WI38 (cell line): ENCODE measurements at regions not wholly inside any gene's neighbourhood (a gene's known extent, or its start where the extent isn't known, plus 50 kb on each side); places are given as distances from the start of the nearest gene placed in this dataset.

Source experiments
- H3K4me3 ChIP-seq: 2 replicates; pipeline ENCODE4 v1.5.1; 2011; ENCODE audit warnings: low read depth, mild to moderate bottlenecking, control low read depth, low read length
- TF ChIP-seq, protein P1 (sequence below): IDR thresholded peaks from 2 replicates; pipeline ENCODE4 v1.5.1; 2012; ENCODE audit warnings: low read depth, mild to moderate bottlenecking, control low read depth, low read length

DNA sequence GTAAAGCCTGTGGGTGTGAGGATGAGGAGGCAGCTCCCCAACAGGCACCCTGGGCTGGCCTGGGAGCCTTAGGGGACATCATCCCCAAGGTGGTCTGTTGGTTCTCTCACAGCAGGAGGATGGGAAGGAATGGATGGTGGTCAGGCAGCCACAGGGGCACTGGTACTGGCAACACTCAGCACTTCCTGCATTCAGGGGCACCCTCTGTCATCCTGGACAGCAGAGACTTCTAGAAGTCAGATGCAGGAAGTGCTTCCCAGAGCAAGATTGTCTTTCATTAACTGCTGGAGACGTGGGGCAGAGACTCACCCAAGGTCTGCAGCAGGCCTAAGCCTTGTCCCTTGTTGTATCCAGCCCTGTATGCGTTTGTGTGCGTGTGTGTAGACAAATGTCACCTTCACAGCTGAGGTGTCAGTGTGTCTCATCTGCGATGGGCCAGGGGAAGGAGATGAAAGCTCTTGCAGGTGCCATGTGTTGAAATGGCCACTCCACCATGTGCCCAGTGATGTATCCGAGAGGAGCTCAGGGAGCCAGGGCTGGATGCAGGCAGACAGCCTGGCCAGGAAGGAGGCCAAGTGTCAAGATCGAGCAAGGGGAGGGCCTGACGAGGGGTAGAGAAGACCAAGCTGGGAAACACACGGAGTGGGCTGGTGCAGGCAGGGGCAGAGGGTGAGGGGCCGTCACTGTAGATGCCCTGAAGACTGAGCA, 85.1 kb downstream of the PITPNM2 start:
- no peak overlapping the region for H3K4me3 ChIP-seq
- TF ChIP-seq, protein P1, sequence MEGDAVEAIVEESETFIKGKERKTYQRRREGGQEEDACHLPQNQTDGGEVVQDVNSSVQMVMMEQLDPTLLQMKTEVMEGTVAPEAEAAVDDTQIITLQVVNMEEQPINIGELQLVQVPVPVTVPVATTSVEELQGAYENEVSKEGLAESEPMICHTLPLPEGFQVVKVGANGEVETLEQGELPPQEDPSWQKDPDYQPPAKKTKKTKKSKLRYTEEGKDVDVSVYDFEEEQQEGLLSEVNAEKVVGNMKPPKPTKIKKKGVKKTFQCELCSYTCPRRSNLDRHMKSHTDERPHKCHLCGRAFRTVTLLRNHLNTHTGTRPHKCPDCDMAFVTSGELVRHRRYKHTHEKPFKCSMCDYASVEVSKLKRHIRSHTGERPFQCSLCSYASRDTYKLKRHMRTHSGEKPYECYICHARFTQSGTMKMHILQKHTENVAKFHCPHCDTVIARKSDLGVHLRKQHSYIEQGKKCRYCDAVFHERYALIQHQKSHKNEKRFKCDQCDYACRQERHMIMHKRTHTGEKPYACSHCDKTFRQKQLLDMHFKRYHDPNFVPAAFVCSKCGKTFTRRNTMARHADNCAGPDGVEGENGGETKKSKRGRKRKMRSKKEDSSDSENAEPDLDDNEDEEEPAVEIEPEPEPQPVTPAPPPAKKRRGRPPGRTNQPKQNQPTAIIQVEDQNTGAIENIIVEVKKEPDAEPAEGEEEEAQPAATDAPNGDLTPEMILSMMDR, result no peak

DNA sequence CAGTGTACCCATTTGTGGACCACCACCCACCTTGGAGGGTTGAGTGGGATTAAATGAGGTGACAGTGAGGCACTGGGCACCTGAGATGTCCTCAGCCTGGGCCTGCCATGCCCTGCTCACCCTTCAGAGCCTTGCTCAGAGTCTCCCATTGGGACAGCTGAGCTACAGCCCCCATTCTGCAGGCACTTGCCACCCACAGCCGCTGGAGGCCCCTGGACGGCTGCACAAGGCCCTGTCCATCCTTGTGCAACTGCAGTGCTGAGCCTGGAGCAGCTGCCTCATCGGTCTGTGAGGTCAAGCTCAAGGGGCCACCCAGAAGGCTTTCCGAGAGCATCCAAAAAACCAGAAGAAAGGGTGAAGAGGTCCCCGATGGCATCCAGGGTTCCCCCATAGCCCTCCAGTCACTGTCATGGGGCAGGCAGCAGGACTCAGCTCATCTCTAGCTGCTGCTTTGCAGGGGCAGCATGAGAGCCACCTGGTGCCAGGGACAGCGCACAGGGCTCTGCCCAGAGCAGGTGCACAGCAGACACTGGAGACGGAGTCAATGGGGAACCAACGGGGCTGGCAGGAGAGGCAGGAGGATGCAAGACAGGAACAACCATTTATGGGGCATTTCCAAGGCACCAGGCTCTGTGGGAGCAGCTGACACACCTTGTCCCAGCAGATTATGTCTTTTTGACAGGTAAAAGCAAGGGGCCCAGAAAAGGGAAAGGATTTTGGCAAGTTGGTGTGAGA, 84.6 kb downstream of the ARL6IP4 start:
- TF ChIP-seq, protein P1, result no peak
- no peak overlapping the region for H3K4me3 ChIP-seq

GRCh38 chr12:123064366-123064765, 83.9 kb downstream of the ARL6IP4 start:
- TF ChIP-seq, protein P1, result no peak
- no peak overlapping the region for H3K4me3 ChIP-seq

DNA sequence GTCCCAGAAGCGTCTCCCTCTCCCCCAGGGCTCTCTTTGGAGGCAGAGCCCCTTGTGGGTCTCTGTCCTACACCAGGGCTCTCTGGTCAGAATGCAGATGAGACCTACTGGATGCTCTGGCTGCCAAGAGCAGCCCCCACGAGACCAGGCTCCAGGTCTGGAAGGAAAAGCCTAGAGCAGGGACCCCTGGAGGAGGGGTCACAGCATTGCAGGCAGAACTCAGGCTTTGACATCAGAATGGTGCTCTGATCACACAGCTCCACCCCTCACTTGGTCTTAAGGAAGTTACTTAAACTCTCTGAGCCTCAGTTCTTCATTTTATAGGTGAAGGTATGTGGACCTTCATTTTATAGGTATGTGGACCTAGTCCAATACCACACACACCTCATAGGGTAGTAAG, 83.1 kb downstream of the ARL6IP4 start:
- H3K4me3 ChIP-seq, result no peak overlapping the region
- TF ChIP-seq, protein P1, result peak; percentile 47

DNA sequence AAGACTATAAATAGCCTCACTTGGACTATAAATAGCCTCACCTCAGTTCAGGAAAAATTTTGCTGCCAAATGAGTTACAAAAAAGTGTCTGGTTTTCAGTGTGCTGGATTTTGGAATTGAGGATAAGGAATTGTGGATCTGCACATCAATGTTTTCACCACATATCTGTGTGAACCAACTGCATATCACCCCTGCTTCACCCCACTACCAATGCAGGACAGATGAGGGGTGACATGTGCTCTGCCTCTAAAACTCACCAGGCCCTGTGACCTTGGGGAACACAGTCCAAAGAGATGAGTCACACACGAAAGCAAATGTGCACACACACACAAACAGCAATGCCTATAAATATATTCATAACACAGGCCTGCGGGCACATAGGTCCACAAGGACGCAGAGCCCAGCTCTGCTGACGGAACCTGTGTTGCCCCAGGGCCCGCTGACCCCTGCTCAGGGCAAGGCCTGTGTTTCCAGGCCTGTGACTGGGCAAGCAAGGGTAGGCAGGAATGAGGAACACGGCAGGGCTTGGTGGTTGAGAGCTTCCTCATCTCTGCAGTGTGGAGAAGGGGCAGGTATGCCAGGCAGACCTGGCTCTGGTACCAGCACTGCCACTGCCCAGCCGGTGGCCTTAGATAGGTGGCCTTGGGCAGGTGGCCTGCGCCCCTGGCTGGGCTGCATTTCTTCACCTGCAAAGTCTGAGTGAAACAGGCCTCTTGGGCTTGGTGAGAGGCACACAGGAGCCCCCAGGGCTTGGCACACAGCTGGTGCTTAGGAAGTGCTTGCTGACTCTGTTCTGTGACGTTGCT, 82.4 kb downstream of the ARL6IP4 start:
- H3K4me3 ChIP-seq, result no peak overlapping the region
- TF ChIP-seq, protein P1, result no peak

- H3K4me3 ChIP-seq, result no peak overlapping the region
- TF ChIP-seq, protein P1, result no peak
These were observed 81.1 kb downstream of the ARL6IP4 start for GRCh38 chr12:123061441-123062205.
